Fibroblast of gingiva (primary cell): ENCODE measurements at regions not wholly inside any gene's neighbourhood (a gene's known extent, or its start where the extent isn't known, plus 50 kb on each side); places are given as distances from the start of the nearest gene placed in this dataset.
A peak's percentile ranks its signal among the peaks of the same experiment; 100 is the strongest.
"Not testable (repeated sequence)": the region's sequence is repeated elsewhere in the genome, so short reads cannot be mapped to it uniquely, and the experiment has no call there.

Experiments used
- DNase-seq: peaks from one replicate; pipeline ENCODE4 v3.0.0-alpha.2; 2011; ENCODE audit warnings: low read depth

- DNase-seq, result no peak
Measured at GRCh38 chr3:75126556-75126955, 512.1 kb upstream of the CNTN3 start.

GRCh38 chr3:75129101-75129500, 514.6 kb upstream of the CNTN3 start:
- no peak for DNase-seq

- DNase-seq, result no peak
Measured at GRCh38 chr3:75136100-75136897, 521.8 kb upstream of the CNTN3 start.

GRCh38 chr3:75138345-75138744, 523.9 kb upstream of the CNTN3 start:
- no peak for DNase-seq

GRCh38 chr3:75140904-75141615, 523.1 kb upstream of the FRG2C start:
- DNase-seq, result no peak

- no peak for DNase-seq
Measured at GRCh38 chr3:75144406-75144805, 519.7 kb upstream of the FRG2C start.

- DNase-seq, result peak; percentile 6
Measured at GRCh38 chr3:75171630-75172230, 492.4 kb upstream of the FRG2C start.

- DNase-seq, result no peak
Measured at GRCh38 chr3:75176937-75177336, 487.2 kb upstream of the FRG2C start.

- no peak for DNase-seq
Measured at GRCh38 chr3:75180235-75180944, 483.7 kb upstream of the FRG2C start.

- no peak for DNase-seq
Measured at GRCh38 chr3:75180945-75181298, 483.2 kb upstream of the FRG2C start.

- no peak for DNase-seq
Measured at GRCh38 chr3:75188962-75189361, 475.2 kb upstream of the FRG2C start.

- DNase-seq, result peak; percentile 15
Measured at GRCh38 chr3:75192146-75192616, 471.9 kb upstream of the FRG2C start.

GRCh38 chr3:75193797-75194196, 470.3 kb upstream of the FRG2C start:
- DNase-seq, result no peak

GRCh38 chr3:75214332-75214731, 449.8 kb upstream of the FRG2C start:
- not testable (repeated sequence) for DNase-seq

- DNase-seq, result no peak
Measured at GRCh38 chr3:75218577-75218976, 445.6 kb upstream of the FRG2C start.

- no peak for DNase-seq
Measured at GRCh38 chr3:75220932-75221331, 443.2 kb upstream of the FRG2C start.

GRCh38 chr3:75224412-75224811, 439.7 kb upstream of the FRG2C start:
- no peak for DNase-seq

- DNase-seq, result no peak
Measured at GRCh38 chr3:75232216-75232615, 431.9 kb upstream of the FRG2C start.

GRCh38 chr3:75235631-75236030, 428.5 kb upstream of the FRG2C start:
- no peak for DNase-seq

- no peak for DNase-seq
Measured at GRCh38 chr3:75237053-75237452, 427.1 kb upstream of the FRG2C start.

- no peak for DNase-seq
Measured at GRCh38 chr3:75237477-75237876, 426.7 kb upstream of the FRG2C start.

GRCh38 chr3:75241226-75241962, 422.7 kb upstream of the FRG2C start:
- not testable (repeated sequence) for DNase-seq
